CD14-positive monocyte (primary cell): ENCODE measurements at regions not wholly inside any gene's neighbourhood (a gene's known extent, or its start where the extent isn't known, plus 50 kb on each side); places are given as distances from the start of the nearest gene placed in this dataset.

Experiments used
- DNase-seq, 3 donors: peaks; one replicate each; pipeline ENCODE4 v3.0.0-alpha.2; 2011 to 2022
- H2AFZ ChIP-seq: 2 replicates; pipeline ENCODE4 v1.6.0; 2012; ENCODE audit warnings: mild to moderate bottlenecking, low read depth, low read length, inconsistent platforms; ENCODE audit not compliant: insufficient read depth, poor library complexity, severe bottlenecking
- H3K27ac ChIP-seq, 2 donors: 1 replicate in 1 of 2; 2 replicates in 1 of 2; pipeline ENCODE4 v1.5.1; 2012 to 2013; ENCODE audit warnings: low read length in 2 of 2, control low read depth in 1 of 2, inconsistent platforms in 1 of 2, low read depth in 1 of 2, mild to moderate bottlenecking in 1 of 2
- H3K27me3 ChIP-seq, 2 donors: one replicate each; pipeline versions ENCODE4 v1.6.0 to v1.6.1; 2011 to 2013; ENCODE audit warnings: low read length in 2 of 2; ENCODE audit not compliant: control insufficient read depth in 2 of 2, insufficient read depth in 2 of 2
- H3K36me3 ChIP-seq, 2 donors: replicated peaks in 1 of 2; 1 replicate in 1 of 2; 2 replicates in 1 of 2; pipeline versions ENCODE4 v1.5.1 to v1.6.1; 2012 to 2013; ENCODE audit warnings: low read length in 2 of 2, control low read depth in 1 of 2, inconsistent platforms in 1 of 2, mild to moderate bottlenecking in 1 of 2; ENCODE audit not compliant: insufficient read depth in 2 of 2, control insufficient read depth in 1 of 2
- H3K4me1 ChIP-seq, 2 donors: 1 replicate in 1 of 2; 2 replicates in 1 of 2; pipeline versions ENCODE4 v1.5.1 to v1.6.1; 2012 to 2013; ENCODE audit warnings: low read length in 2 of 2, control low read depth in 1 of 2, inconsistent platforms in 1 of 2, mild to moderate bottlenecking in 1 of 2, moderate library complexity in 1 of 2; ENCODE audit not compliant: insufficient read depth in 2 of 2, control insufficient read depth in 1 of 2
- H3K4me2 ChIP-seq: replicated peaks from 2 replicates; pipeline ENCODE3; 2012; ENCODE audit warnings: low read length, moderate library complexity, mild to moderate bottlenecking; ENCODE audit not compliant: poor library complexity, severe bottlenecking; ENCODE audit errors: extremely low read depth
- H3K4me3 ChIP-seq, 3 experiments: fragments of 200-600 bp in 1 of 3; sonication (generic) in 1 of 3; replicated peaks in 1 of 3; 1 replicate in 2 of 3; 2 replicates in 1 of 3; pipeline ENCODE4 v1.5.1; 2011 to 2013; ENCODE audit warnings: low read length in 3 of 3, mild to moderate bottlenecking in 3 of 3, control low read depth in 2 of 3, low read depth in 2 of 3, inconsistent platforms in 1 of 3, moderate library complexity in 1 of 3
- H3K79me2 ChIP-seq: 2 replicates; pipeline ENCODE4 v1.6.0; 2012; ENCODE audit warnings: mild to moderate bottlenecking, control low read depth, inconsistent platforms, low read length, moderate library complexity; ENCODE audit not compliant: insufficient read depth
- H3K9ac ChIP-seq: 2 replicates; pipeline ENCODE4 v1.6.0; 2017; ENCODE audit warnings: low read length, mild to moderate bottlenecking; ENCODE audit not compliant: insufficient read depth, poor library complexity, severe bottlenecking
- H3K9me3 ChIP-seq, 2 donors: replicated peaks in 1 of 2; 1 replicate in 1 of 2; 2 replicates in 1 of 2; pipeline versions ENCODE4 v1.5.1 to v1.6.1; 2012 to 2013; ENCODE audit warnings: low read length in 2 of 2, control low read depth in 1 of 2; ENCODE audit not compliant: control insufficient read depth in 1 of 2, insufficient read depth in 1 of 2
- H4K20me1 ChIP-seq: 2 replicates; pipeline ENCODE4 v1.6.0; 2012; ENCODE audit warnings: mild to moderate bottlenecking, low read length, control low read depth, moderate library complexity; ENCODE audit not compliant: insufficient read depth
- H3K27ac Mint-ChIP-seq, 7 donors: one replicate each; pipeline ENCODE4 v1.8.0; 2020; ENCODE audit warnings: mild to moderate bottlenecking in 7 of 7, mixed read lengths in 7 of 7, moderate library complexity in 6 of 7, inconsistent platforms in 2 of 7
- H3K27me3 Mint-ChIP-seq, 3 donors: one replicate each; pipeline ENCODE4 v1.8.0; 2021 to 2022; ENCODE audit warnings: low read depth in 3 of 3, mild to moderate bottlenecking in 3 of 3, mixed read lengths in 3 of 3, moderate library complexity in 3 of 3, inconsistent platforms in 1 of 3
- H3K36me3 Mint-ChIP-seq, 2 donors: one replicate each; pipeline ENCODE4 v1.8.0; 2020; ENCODE audit warnings: mixed read lengths in 2 of 2, inconsistent platforms in 1 of 2, mild to moderate bottlenecking in 1 of 2
- H3K4me1 Mint-ChIP-seq: one replicate; pipeline ENCODE4 v1.8.0; 2020; ENCODE audit warnings: mild to moderate bottlenecking, mixed read lengths
- H3K4me3 Mint-ChIP-seq, 2 donors: one replicate each; pipeline ENCODE4 v1.8.0; 2020; ENCODE audit warnings: mild to moderate bottlenecking in 2 of 2, mixed read lengths in 2 of 2, moderate library complexity in 1 of 2
- H3K9me3 Mint-ChIP-seq, 7 donors: one replicate each; pipeline ENCODE4 v1.8.0; 2020 to 2022; ENCODE audit warnings: mixed read lengths in 7 of 7, mild to moderate bottlenecking in 6 of 7, moderate library complexity in 6 of 7, inconsistent platforms in 2 of 7
- CTCF ChIP-seq: fragments of 200-600 bp; IDR thresholded peaks from one replicate; pipeline ENCODE4 v1.8.0; 2022; ENCODE audit warnings: antibody characterized with exemption, mild to moderate bottlenecking
- WGBS: methylation state at CpG from one replicate; pipeline ENCODE4 v1.1.5; 2013; ENCODE audit warnings: missing lambda C conversion rate; ENCODE audit not compliant: insufficient coverage; 5-methylcytosine and 5-hydroxymethylcytosine counted together
- intact Hi-C, 2 donors: fragments of 100-400 bp; cut with micrococcal nuclease; formaldehyde crosslinking; loops; one replicate each; pipeline versions ENCODE4 v1.15.0 to v1.15.1; 2023

GRCh38 chr14:65879248-65880009, 466.9 kb downstream of the FUT8 start:
- Mint-ChIP-seq H3K36me3 (no peaks in the 10 kb centered on the region), H3K9me3 (peaks cover 0 to 3% (median 0%) of the 10 kb centered on the region in 7 donors), H3K27me3 (no peaks in the 10 kb centered on the region), H3K4me1 (peaks cover 13% of the 10 kb centered on the region), H3K27ac (peak overlapping the region in 5 of 7 donors; percentile 13 to 72 (median 47)), H3K4me3 (peak overlapping the region in 1 of 2 donors; percentile 21)
- H4K20me1 ChIP-seq: no peaks in the 10 kb centered on the region
- H2AFZ ChIP-seq: peak overlapping the region; percentile 47
- no peak for TF ChIP-seq CTCF
- no peaks in the 10 kb centered on the region for H3K9me3 ChIP-seq
- intact Hi-C loops: no loop called here
- H3K27me3 ChIP-seq: no peaks in the 10 kb centered on the region
- H3K27ac ChIP-seq: no peak overlapping the region
- 0% methylated on average over 1 of the region's 3 CpGs for WGBS
- peak; percentile 30 to 58 (median 37) for DNase-seq
- H3K4me3 ChIP-seq: no peak overlapping the region
- H3K4me2 ChIP-seq: peak overlapping the region; percentile 24
- H3K4me1 ChIP-seq: peaks cover 3 to 17% of the 10 kb centered on the region in 2 donors
- H3K79me2 ChIP-seq: no peaks in the 10 kb centered on the region
- no peaks in the 10 kb centered on the region for H3K36me3 ChIP-seq
- H3K9ac ChIP-seq: no peak overlapping the region

DNA sequence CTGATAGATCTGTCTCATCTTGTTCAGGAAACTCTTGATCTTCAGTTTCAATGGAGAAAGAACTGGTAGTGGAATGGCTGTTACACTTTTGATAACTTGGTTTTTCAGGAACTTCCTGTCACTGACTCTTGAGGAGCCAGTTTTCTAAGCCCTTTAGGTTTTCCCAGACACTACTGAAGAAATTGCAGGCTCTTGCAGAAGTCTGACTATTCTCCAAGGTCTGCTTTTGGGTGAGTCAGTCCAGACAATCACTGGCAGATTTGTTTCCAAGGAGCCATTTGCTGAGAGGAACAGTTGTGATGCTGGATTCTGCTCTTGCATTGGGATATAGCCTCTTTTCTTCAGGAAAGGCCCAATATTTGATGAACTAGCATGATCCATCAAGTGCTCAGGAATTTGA, 468.0 kb downstream of the FUT8 start:
- Histone ChIP-seq H4K20me1 (no peaks in the 10 kb centered on the region), H3K27me3 (no peaks in the 10 kb centered on the region), H3K4me3 (no peak overlapping the region), H3K27ac (no peak overlapping the region), H3K9me3 (no peaks in the 10 kb centered on the region), H3K36me3 (no peaks in the 10 kb centered on the region), H3K79me2 (no peaks in the 10 kb centered on the region), H3K4me1 (peaks cover 3 to 17% of the 10 kb centered on the region in 2 donors), H3K9ac (no peak overlapping the region), H3K4me2 (no peak overlapping the region), H2AFZ (no peak overlapping the region)
- Mint-ChIP-seq H3K27ac (peak overlapping the region in 1 of 7 donors; percentile 2), H3K36me3 (no peaks in the 10 kb centered on the region), H3K4me3 (no peak overlapping the region), H3K9me3 (peaks cover 0 to 3% (median 0%) of the 10 kb centered on the region in 7 donors), H3K4me1 (peaks cover 13% of the 10 kb centered on the region), H3K27me3 (no peaks in the 10 kb centered on the region)
- no peak for DNase-seq
- no peak for TF ChIP-seq CTCF
- intact Hi-C loops: no loop called here
